Chondrocyte (in vitro differentiated cells): ENCODE measurements at regions not wholly inside any gene's neighbourhood (a gene's known extent, or its start where the extent isn't known, plus 50 kb on each side); places are given as distances from the start of the nearest gene placed in this dataset.

Source experiments
- DNase-seq: peaks from one replicate; pipeline ENCODE4 v3.0.0; 2021; ENCODE audit warnings: mixed read lengths, low spot score
- H3K27ac Mint-ChIP-seq: one replicate; pipeline ENCODE4 v1.8.0; 2021; ENCODE audit warnings: mild to moderate bottlenecking, moderate library complexity, mixed read lengths; ENCODE audit not compliant: unreplicated experiment
- H3K27me3 Mint-ChIP-seq: 2 replicates; pipeline ENCODE4 v1.8.0; 2021; ENCODE audit warnings: low read depth, mixed read lengths
- H3K36me3 Mint-ChIP-seq: 2 replicates; pipeline ENCODE4 v1.8.0; 2021; ENCODE audit warnings: low read depth, mixed read lengths
- H3K4me1 Mint-ChIP-seq: 2 replicates; pipeline ENCODE4 v1.8.0; 2021; ENCODE audit warnings: low read depth, mild to moderate bottlenecking, mixed read lengths
- H3K4me3 Mint-ChIP-seq: one replicate; pipeline ENCODE4 v1.8.0; 2021; ENCODE audit warnings: mild to moderate bottlenecking, moderate library complexity, mixed read lengths; ENCODE audit not compliant: unreplicated experiment
- H3K9me3 Mint-ChIP-seq: 2 replicates; pipeline ENCODE4 v1.8.0; 2021; ENCODE audit warnings: low read depth, mixed read lengths
- TF ChIP-seq, protein P1 (sequence below): fragments of 200-600 bp; sonication (generic); IDR thresholded peaks from 2 replicates; pipeline ENCODE4 v1.5.0; 2021; ENCODE audit warnings: antibody characterized with exemption, mild to moderate bottlenecking, moderate library complexity

DNA sequence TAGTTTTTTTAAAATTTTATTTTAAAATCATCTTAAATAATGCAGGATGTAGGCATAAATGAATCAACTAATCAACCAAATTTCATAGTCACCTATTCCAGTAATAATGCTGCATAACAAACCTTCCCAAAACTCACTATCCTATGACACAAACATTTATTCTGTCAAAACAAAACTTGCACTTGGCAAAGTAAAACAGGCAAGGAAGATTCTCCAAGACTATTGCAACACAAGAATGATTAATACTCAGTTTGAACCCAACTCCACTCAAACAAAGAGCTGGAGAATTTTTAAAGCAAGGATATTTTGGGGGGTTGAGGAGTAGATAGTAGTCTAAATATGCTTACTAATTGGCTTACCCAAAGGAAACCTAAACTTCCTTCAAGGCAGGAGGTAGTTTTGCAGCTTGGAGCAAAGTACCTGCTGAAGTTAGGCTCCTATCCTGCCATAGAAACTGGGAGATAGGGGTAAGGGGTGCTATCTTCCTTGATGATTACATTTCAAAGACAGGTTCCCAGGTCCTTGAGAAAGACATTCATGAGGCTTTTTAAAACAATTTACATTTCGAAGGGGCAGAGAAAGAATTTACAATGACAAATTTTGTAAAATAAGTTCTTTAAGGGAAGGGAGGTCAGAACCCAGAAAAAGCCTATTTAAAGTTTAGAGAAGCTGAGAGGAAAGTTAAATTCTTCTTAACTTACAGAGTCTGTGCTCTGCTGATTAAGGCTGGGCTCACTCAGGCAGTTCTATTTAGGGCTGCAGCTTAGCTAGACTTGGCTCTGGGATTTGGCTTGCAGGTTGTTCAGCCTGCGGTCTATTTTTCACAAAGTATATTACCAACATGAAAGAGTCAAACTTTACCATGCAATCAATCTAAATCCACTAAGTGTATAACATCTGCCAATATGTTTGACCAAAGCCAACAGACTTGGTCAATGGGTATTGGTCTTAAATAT is 549.0 kb downstream of the KCTD12 start:
- Mint-ChIP-seq H3K27ac (no peak overlapping the region), H3K36me3 (no peaks in the 10 kb centered on the region), H3K9me3 (no peaks in the 10 kb centered on the region), H3K27me3 (peaks cover 8% of the 10 kb centered on the region), H3K4me3 (no peak overlapping the region), H3K4me1 (peaks cover 27% of the 10 kb centered on the region)
- DNase-seq, result no peak
- TF ChIP-seq, protein P1, sequence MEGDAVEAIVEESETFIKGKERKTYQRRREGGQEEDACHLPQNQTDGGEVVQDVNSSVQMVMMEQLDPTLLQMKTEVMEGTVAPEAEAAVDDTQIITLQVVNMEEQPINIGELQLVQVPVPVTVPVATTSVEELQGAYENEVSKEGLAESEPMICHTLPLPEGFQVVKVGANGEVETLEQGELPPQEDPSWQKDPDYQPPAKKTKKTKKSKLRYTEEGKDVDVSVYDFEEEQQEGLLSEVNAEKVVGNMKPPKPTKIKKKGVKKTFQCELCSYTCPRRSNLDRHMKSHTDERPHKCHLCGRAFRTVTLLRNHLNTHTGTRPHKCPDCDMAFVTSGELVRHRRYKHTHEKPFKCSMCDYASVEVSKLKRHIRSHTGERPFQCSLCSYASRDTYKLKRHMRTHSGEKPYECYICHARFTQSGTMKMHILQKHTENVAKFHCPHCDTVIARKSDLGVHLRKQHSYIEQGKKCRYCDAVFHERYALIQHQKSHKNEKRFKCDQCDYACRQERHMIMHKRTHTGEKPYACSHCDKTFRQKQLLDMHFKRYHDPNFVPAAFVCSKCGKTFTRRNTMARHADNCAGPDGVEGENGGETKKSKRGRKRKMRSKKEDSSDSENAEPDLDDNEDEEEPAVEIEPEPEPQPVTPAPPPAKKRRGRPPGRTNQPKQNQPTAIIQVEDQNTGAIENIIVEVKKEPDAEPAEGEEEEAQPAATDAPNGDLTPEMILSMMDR, result no peak

DNA sequence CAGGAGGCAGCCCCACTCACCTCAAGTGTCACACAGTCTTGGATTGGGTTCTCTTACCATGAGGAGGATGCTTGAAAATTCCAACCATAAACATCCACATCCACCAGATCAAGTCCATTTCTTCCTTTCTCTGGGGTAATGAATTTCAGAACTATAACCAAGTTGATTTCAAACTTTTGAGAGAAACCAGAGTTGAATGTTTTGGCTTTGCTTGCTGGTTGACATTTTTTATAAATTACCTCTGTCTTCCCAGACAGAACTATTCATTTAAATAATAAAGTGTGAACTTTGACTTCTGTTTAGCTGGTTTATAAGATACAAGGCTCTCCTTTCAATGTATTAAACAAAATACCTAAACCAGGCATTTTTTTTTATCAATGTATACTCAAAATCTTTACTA is 550.7 kb downstream of the KCTD12 start:
- peaks cover 5% of the 10 kb centered on the region for H3K27me3 Mint-ChIP-seq
- no peak overlapping the region for H3K27ac Mint-ChIP-seq
- H3K4me1 Mint-ChIP-seq, result peaks cover 43% of the 10 kb centered on the region
- H3K36me3 Mint-ChIP-seq, result no peaks in the 10 kb centered on the region
- no peak for DNase-seq
- H3K9me3 Mint-ChIP-seq, result no peaks in the 10 kb centered on the region
- TF ChIP-seq, protein P1, result no peak
- H3K4me3 Mint-ChIP-seq, result no peak overlapping the region

DNA sequence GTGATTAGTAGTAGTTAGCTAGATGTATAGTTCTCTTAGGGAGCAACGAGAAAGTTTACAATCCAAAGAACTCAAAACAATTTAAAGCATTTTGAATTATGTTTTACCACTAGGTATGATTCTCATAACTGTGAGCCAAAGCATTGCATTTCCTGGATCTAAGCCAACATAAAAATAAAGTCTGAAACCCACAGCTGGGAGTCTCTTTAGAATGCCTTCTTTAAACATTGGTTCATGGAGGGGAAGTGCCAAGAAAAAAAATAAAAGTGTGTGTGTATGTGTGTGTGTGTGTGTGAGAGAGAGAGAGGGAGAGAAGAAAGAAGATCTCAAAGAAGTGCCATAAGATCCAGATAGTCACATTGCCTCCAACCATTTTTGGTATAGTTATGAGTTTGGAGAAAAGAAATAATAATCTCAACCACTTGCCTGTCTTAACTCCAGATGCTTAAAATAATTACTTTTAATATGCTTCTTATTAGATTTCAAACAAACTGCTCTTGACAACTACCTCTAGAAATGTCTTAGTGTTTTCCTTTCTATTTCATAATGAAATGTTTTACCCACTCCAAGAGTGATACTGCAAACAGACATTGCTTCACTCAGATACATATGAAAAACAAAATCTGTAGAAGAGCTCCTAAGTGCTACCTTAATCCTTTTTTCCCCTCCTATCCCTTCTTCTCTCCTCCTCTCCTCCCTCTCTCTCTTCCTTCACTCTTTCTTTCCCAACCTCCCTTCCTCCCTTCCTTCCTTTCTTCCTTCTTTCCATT is 554.1 kb downstream of the KCTD12 start:
- Mint-ChIP-seq H3K27ac (peak overlapping the region; percentile 93), H3K36me3 (no peaks in the 10 kb centered on the region), H3K4me1 (peaks cover 51% of the 10 kb centered on the region), H3K9me3 (no peaks in the 10 kb centered on the region), H3K4me3 (peak overlapping the region; percentile 34), H3K27me3 (peaks cover 1% of the 10 kb centered on the region)
- no peak for DNase-seq
- TF ChIP-seq, protein P1, result peak; percentile 16

DNA sequence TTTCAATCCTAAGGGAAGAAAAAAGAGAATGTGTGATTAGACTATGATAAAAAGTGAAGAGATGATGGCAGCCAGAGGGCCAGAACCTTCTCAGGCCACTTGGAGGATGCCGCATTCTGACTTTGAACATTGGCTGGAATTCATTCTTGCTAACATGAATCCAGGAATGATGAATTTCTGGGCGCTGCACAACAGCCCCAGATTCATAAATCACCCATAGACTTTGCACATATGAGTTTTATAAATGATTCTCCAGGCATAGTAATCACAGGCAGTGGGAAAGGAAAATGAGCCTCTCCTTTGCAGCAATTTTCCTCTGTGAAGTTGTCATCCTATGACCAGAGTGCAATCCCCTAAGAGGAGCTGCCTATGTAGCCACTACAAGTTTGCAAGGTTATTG is 555.4 kb downstream of the KCTD12 start:
- no peak for DNase-seq
- H3K27ac Mint-ChIP-seq, result no peak overlapping the region
- no peaks in the 10 kb centered on the region for H3K27me3 Mint-ChIP-seq
- H3K36me3 Mint-ChIP-seq, result no peaks in the 10 kb centered on the region
- no peak overlapping the region for H3K4me3 Mint-ChIP-seq
- H3K4me1 Mint-ChIP-seq, result peaks cover 51% of the 10 kb centered on the region
- H3K9me3 Mint-ChIP-seq, result no peaks in the 10 kb centered on the region
- TF ChIP-seq, protein P1, result no peak

DNA sequence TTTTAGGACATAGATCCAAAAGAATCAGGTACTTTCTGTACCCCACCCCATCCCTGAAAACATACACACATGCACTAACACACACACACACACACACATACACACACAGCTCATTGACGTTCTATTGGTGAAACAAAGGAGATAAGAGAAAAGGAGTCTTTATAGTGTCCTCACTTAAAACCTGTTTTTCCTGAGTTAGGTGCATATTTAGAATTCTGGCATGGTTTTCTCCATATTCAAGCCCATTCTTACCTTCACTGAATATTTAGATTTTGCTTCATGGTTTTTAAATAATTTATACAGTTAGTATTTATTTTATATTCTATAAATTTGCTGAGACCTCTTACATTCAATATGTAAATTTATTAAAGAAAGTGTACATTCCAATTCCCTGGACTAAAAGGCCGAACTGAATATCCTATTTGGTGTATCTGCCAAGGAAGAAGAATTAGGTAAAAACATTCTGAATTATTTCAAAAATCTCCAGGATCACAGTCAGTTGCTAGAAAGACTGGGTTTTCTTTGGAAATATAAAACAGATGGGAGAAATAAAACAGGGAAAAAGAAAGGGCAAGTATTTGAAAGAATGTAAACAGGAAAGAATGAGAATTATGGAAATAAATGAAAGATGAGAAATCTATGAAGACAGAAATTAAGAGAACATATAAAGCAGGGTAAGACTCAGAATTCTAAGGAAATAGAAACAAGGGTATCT is 556.2 kb downstream of the KCTD12 start:
- H3K36me3 Mint-ChIP-seq, result peaks cover 2% of the 10 kb centered on the region
- H3K4me3 Mint-ChIP-seq, result no peak overlapping the region
- peaks cover 5% of the 10 kb centered on the region for H3K27me3 Mint-ChIP-seq
- no peak for DNase-seq
- H3K9me3 Mint-ChIP-seq, result no peaks in the 10 kb centered on the region
- TF ChIP-seq, protein P1, result no peak
- peaks cover 51% of the 10 kb centered on the region for H3K4me1 Mint-ChIP-seq
- H3K27ac Mint-ChIP-seq, result peak overlapping the region; percentile 80
